Kidney (tissue), 13 donors: ENCODE measurements at regions not wholly inside any gene's neighbourhood (a gene's known extent, or its start where the extent isn't known, plus 50 kb on each side); places are given as distances from the start of the nearest gene placed in this dataset.

ENCODE experiments used
- DNase-seq, 5 donors: peaks; one replicate each; pipeline ENCODE4 v3.0.0-alpha.2; 2013 to 2020
- FAIRE-seq: peaks from 2 replicates; lab custom pipeline; 2012; peaks lifted over from hg19 to GRCh38; lab: Jason Lieb, UNC
- H3K27ac ChIP-seq, 2 donors: one replicate each; pipeline ENCODE4 v1.7.0; 2013; ENCODE audit warnings: low read depth in 2 of 2, low read length in 2 of 2, inconsistent platforms in 1 of 2
- H3K27me3 ChIP-seq: one replicate; pipeline ENCODE4 v1.7.1; 2013; ENCODE audit warnings: low read length, inconsistent platforms; ENCODE audit not compliant: control insufficient read depth, insufficient read depth
- H3K36me3 ChIP-seq, 3 donors: one replicate each; pipeline versions ENCODE4 v1.7.0 to v1.7.1; 2013; ENCODE audit warnings: low read length in 3 of 3, control low read depth in 1 of 3, inconsistent platforms in 1 of 3; ENCODE audit not compliant: insufficient read depth in 3 of 3, control insufficient read depth in 2 of 3
- H3K4me1 ChIP-seq, 3 donors: one replicate each; pipeline versions ENCODE4 v1.7.0 to v1.7.1; 2013; ENCODE audit warnings: low read length in 3 of 3, inconsistent platforms in 1 of 3, low read depth in 1 of 3; ENCODE audit not compliant: control insufficient read depth in 2 of 3, insufficient read depth in 2 of 3
- H3K4me3 ChIP-seq, 3 donors: one replicate each; pipeline versions ENCODE4 v1.7.0 to v1.8.1; 2013; ENCODE audit warnings: low read length in 3 of 3, control low read depth in 1 of 3, inconsistent platforms in 1 of 3
- H3K9ac ChIP-seq, 3 donors: one replicate each; pipeline versions ENCODE4 v1.7.0 to v1.7.1; 2013; ENCODE audit warnings: low read length in 3 of 3, control low read depth in 1 of 3, inconsistent platforms in 1 of 3
- H3K9me3 ChIP-seq, 3 donors: one replicate each; pipeline versions ENCODE4 v1.7.0 to v1.7.1; 2013; ENCODE audit warnings: low read length in 3 of 3, control low read depth in 1 of 3, inconsistent platforms in 1 of 3; ENCODE audit not compliant: control insufficient read depth in 2 of 3, insufficient read depth in 1 of 3
- intact Hi-C: fragments of 100-400 bp; cut with DNase I; formaldehyde crosslinking; loops from one replicate; pipeline ENCODE4 v1.11.1; 2022
- TF ChIP-seq, protein P1 (sequence below): IDR thresholded peaks from 3 replicates; pipeline ENCODE4 v1.5.1; 2012; ENCODE audit warnings: mild to moderate bottlenecking, moderate library complexity, borderline replicate concordance; ENCODE audit not compliant: insufficient read depth; ENCODE audit errors: extremely low read depth
- donor health status: control.
- donor health status: control.
- donor health status: control.
- donor health status: control.
- donor health status: control.
- donor health status: DM: yes; HTN: yes; CAD: no.
- donor health status: Normal renal cell carcinoma (clear cell type).

- DNase-seq (no peak), FAIRE-seq (no peak)
- intact Hi-C loops, result no loop called here
- no peak overlapping the region for H3K9ac ChIP-seq
- H3K27ac ChIP-seq, result no peak overlapping the region
- H3K9me3 ChIP-seq, result peaks cover 0 to 2% (median 0%) of the 10 kb centered on the region in 3 donors
- TF ChIP-seq, protein P1, sequence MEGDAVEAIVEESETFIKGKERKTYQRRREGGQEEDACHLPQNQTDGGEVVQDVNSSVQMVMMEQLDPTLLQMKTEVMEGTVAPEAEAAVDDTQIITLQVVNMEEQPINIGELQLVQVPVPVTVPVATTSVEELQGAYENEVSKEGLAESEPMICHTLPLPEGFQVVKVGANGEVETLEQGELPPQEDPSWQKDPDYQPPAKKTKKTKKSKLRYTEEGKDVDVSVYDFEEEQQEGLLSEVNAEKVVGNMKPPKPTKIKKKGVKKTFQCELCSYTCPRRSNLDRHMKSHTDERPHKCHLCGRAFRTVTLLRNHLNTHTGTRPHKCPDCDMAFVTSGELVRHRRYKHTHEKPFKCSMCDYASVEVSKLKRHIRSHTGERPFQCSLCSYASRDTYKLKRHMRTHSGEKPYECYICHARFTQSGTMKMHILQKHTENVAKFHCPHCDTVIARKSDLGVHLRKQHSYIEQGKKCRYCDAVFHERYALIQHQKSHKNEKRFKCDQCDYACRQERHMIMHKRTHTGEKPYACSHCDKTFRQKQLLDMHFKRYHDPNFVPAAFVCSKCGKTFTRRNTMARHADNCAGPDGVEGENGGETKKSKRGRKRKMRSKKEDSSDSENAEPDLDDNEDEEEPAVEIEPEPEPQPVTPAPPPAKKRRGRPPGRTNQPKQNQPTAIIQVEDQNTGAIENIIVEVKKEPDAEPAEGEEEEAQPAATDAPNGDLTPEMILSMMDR, result no peak
- H3K27me3 ChIP-seq, result no peaks in the 10 kb centered on the region
- H3K4me1 ChIP-seq, result no peaks in the 10 kb centered on the region
- H3K4me3 ChIP-seq, result no peak overlapping the region
- no peaks in the 10 kb centered on the region for H3K36me3 ChIP-seq
Measured at GRCh38 chr16:64290461-64290860, 831.4 kb downstream of the CDH11 start.

DNA sequence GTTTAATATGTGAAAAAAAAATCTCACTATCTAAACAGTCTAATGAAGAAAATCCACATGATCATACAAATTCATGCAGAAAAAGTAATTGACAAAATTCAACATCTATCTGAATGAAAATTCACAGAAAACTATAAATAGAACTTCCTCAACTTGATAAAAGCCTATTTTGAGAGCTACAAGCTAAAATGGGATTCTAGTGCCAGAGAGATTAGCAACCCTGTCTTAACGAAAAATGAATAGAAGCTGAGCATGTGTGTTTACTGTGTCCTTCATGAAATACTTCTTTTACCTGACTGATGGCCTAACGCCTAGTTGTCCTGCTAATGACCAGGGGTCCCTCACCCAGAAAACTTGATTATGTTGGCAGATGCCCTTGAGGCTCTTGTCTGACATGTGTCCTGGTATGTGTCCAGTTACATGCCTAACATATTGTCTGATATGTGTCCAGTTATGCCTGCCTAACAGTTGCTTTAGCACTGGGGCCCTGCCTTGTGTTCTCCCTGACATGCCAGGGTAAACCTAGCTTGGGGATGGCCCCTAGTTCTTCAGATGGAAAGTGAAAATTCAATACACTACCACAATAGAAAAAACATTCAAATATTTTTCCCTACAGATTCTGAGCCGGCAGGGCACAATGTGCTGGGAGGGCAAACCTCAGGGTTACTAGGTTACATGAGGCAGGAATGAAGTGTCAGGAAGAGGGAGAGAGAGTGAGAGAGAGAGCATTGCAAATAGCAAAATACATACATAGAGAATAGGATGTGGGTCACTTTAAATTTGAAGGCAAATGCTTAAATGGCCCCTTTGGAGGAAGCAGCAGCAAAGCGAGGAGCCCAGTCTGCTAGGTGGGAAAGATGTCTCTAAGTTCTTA is 834.0 kb downstream of the CDH11 start:
- no peak overlapping the region for H3K4me3 ChIP-seq
- FAIRE-seq (no peak), DNase-seq (no peak)
- intact Hi-C loops, result no loop called here
- H3K36me3 ChIP-seq, result no peaks in the 10 kb centered on the region
- H3K27ac ChIP-seq, result no peak overlapping the region
- TF ChIP-seq, protein P1, result no peak
- H3K4me1 ChIP-seq, result no peaks in the 10 kb centered on the region
- H3K9me3 ChIP-seq, result no peaks in the 10 kb centered on the region
- no peaks in the 10 kb centered on the region for H3K27me3 ChIP-seq
- no peak overlapping the region for H3K9ac ChIP-seq

GRCh38 chr16:64282181-64282580 is 839.7 kb downstream of the CDH11 start:
- H3K9me3 ChIP-seq, result no peaks in the 10 kb centered on the region
- TF ChIP-seq, protein P1, result no peak
- no peak for DNase-seq
- H3K36me3 ChIP-seq, result no peaks in the 10 kb centered on the region
- H3K27me3 ChIP-seq, result no peaks in the 10 kb centered on the region
- intact Hi-C loops, result no loop called here
- no peak overlapping the region for H3K4me3 ChIP-seq
- H3K4me1 ChIP-seq, result no peaks in the 10 kb centered on the region
- no peak overlapping the region for H3K9ac ChIP-seq
- no peak overlapping the region for H3K27ac ChIP-seq
- FAIRE-seq, result no peak
